Umbilical cord (tissue), 1 donor: ENCODE measurements at regions not wholly inside any gene's neighbourhood (a gene's known extent, or its start where the extent isn't known, plus 50 kb on each side); places are given as distances from the start of the nearest gene placed in this dataset.
A peak's percentile ranks its signal among the peaks of the same experiment; 100 is the strongest.

ENCODE experiments used
- DNase-seq: peaks from one replicate; pipeline ENCODE4 v3.0.0-alpha.2; 2015; ENCODE audit warnings: low spot score

- no peak for DNase-seq
These were observed 104.5 kb downstream of the RBM43 start for GRCh38 chr2:151157000-151157735.

- DNase-seq = no peak
These were observed 105.2 kb downstream of the RBM43 start for GRCh38 chr2:151156431-151156830.

- DNase-seq = peak; percentile 15
These were observed 108.1 kb downstream of the RBM43 start for GRCh38 chr2:151153601-151154000.

GRCh38 chr2:151150331-151151320 is 111.0 kb downstream of the RBM43 start:
- peak; percentile 88 for DNase-seq

GRCh38 chr2:151138507-151138906 is 123.2 kb downstream of the RBM43 start:
- DNase-seq = peak; percentile 9

- no peak for DNase-seq
These were observed 124.1 kb downstream of the RBM43 start for GRCh38 chr2:151137526-151137925.

- DNase-seq = no peak
These were observed 141.7 kb downstream of the RBM43 start for GRCh38 chr2:151120011-151120410.

- no peak for DNase-seq
These were observed 142.3 kb downstream of the RBM43 start for GRCh38 chr2:151119374-151119773.

- no peak for DNase-seq
These were observed 143.4 kb downstream of the RBM43 start for GRCh38 chr2:151118269-151118668.

- DNase-seq = peak; percentile 20
These were observed 146.8 kb downstream of the RBM43 start for GRCh38 chr2:151114874-151115273.

- DNase-seq = no peak
These were observed 148.3 kb downstream of the RBM43 start for GRCh38 chr2:151113318-151113717.

GRCh38 chr2:151111599-151112278 is 149.9 kb downstream of the RBM43 start:
- DNase-seq = peak; percentile 38

GRCh38 chr2:151106805-151107506 is 154.7 kb downstream of the RBM43 start:
- no peak for DNase-seq

GRCh38 chr2:151103551-151103950 is 158.1 kb downstream of the RBM43 start:
- no peak for DNase-seq

- DNase-seq = no peak
These were observed 159.4 kb downstream of the RBM43 start for GRCh38 chr2:151102226-151102625.

GRCh38 chr2:151098841-151099240 is 162.8 kb downstream of the RBM43 start:
- no peak for DNase-seq

- peak; percentile 42 for DNase-seq
These were observed 163.8 kb downstream of the RBM43 start for GRCh38 chr2:151097895-151098294.

- DNase-seq = peak; percentile 96
These were observed 164.5 kb downstream of the RBM43 start for GRCh38 chr2:151097128-151097527.

GRCh38 chr2:151096235-151096634 is 165.4 kb downstream of the RBM43 start:
- DNase-seq = no peak

GRCh38 chr2:151095463-151095862 is 166.2 kb downstream of the RBM43 start:
- DNase-seq = no peak

- no peak for DNase-seq
These were observed 170.1 kb downstream of the RBM43 start for GRCh38 chr2:151091583-151091982.
